GM12878 (cell line): ENCODE measurements at regions not wholly inside any gene's neighbourhood (a gene's known extent, or its start where the extent isn't known, plus 50 kb on each side); places are given as distances from the start of the nearest gene placed in this dataset.

Source experiments
- ATAC-seq: fragments of 200-7000 bp; cut with Tn5 transposase; 3 replicates; pipeline ENCODE4 v1.9.1; 2020; ENCODE audit warnings: mild to moderate bottlenecking, moderate library complexity
- BruUV-seq: library from RNA; stranded (reverse); fragments of 400-500 nt; replicated peaks from 2 replicates; lab custom pipeline; 2021; lab: Mats Ljungman, UMichigan
- CTCF ChIA-PET: fragments of 300-600 bp; sonication (Branson Sonifier 250); formaldehyde crosslinking; extraction: SDS; loops from one replicate; lab custom pipeline; 2021; ENCODE audit warnings: inconsistent platforms; lab: Yijun Ruan, JAX
- POLR2A ChIA-PET: fragments of 350-600 bp; formaldehyde crosslinking; extraction: SDS; loops from one replicate; lab custom pipeline; 2021; ENCODE audit warnings: inconsistent platforms; lab: Charles Lee
- RAD21 ChIA-PET: fragments of 300-600 bp; sonication (Branson Sonifier 250); formaldehyde crosslinking; loops from one replicate; lab custom pipeline; 2023; ENCODE audit warnings: antibody characterized with exemption; ENCODE audit not compliant: unreplicated experiment; lab: Charles Lee
- SMC1A ChIA-PET: fragments of 300-600 bp; sonication (Branson Sonifier 250); formaldehyde crosslinking; loops from one replicate; lab custom pipeline; 2023; ENCODE audit not compliant: unreplicated experiment, uncharacterized antibody; lab: Charles Lee
- DNase-seq: peaks from one replicate; pipeline ENCODE4 v3.0.0-alpha.2; 2011; ENCODE audit warnings: low read depth, low spot score
- FAIRE-seq: peaks from 3 replicates; lab custom pipeline; 2011; peaks lifted over from hg19 to GRCh38; lab: Jason Lieb, UNC
- H2AFZ ChIP-seq: 2 replicates; pipeline ENCODE4 v1.6.0; 2011; ENCODE audit warnings: low read depth, low read length, control low read depth; ENCODE audit not compliant: control insufficient read depth
- H3K27ac ChIP-seq: 2 replicates; pipeline ENCODE4 v1.5.1; 2011; ENCODE audit warnings: control low read depth; ENCODE audit not compliant: control insufficient read depth, insufficient read depth
- H3K27me3 ChIP-seq, 2 experiments: replicated peaks in 1 of 2; 2 replicates each; pipeline versions ENCODE4 v1.6.0 to v1.6.1; 2011; ENCODE audit warnings: low read length in 1 of 2; ENCODE audit not compliant: control insufficient read depth in 2 of 2, insufficient read depth in 2 of 2
- H3K36me3 ChIP-seq, 2 experiments: 2 replicates each; pipeline ENCODE4 v1.5.1; 2011; ENCODE audit warnings: low read length in 1 of 2; ENCODE audit not compliant: control insufficient read depth in 2 of 2, insufficient read depth in 2 of 2
- H3K4me1 ChIP-seq: 2 replicates; pipeline ENCODE4 v1.6.1; 2011; ENCODE audit warnings: mild to moderate bottlenecking, low read length, moderate library complexity, mixed read lengths; ENCODE audit not compliant: control insufficient read depth, insufficient read depth
- H3K4me2 ChIP-seq: 2 replicates; pipeline ENCODE4 v1.6.0; 2011; ENCODE audit warnings: control low read depth; ENCODE audit not compliant: control insufficient read depth, insufficient read depth
- H3K4me3 ChIP-seq: fragments of 200-600 bp; sonication (generic); 2 replicates; pipeline ENCODE4 v1.5.1; 2016
- H3K79me2 ChIP-seq: 2 replicates; pipeline ENCODE4 v1.6.0; 2011; ENCODE audit warnings: low read length; ENCODE audit not compliant: control insufficient read depth, insufficient read depth
- H3K9ac ChIP-seq: 2 replicates; pipeline ENCODE4 v1.8.0; 2011; ENCODE audit warnings: low read length, control low read depth, mixed read lengths; ENCODE audit not compliant: control insufficient read depth, insufficient read depth
- H3K9me3 ChIP-seq: replicated peaks from 3 replicates; pipeline ENCODE4 v1.5.1; 2011; ENCODE audit warnings: mild to moderate bottlenecking, low read length; ENCODE audit not compliant: control insufficient read depth, insufficient read depth
- H4K20me1 ChIP-seq: 2 replicates; pipeline ENCODE4 v1.6.0; 2011; ENCODE audit not compliant: control insufficient read depth, insufficient read depth
- CBX3 ChIP-seq: fragments of 200-600 bp; sonication (generic); IDR thresholded peaks from 2 replicates; pipeline ENCODE4 v1.6.1; 2016; ENCODE audit warnings: low read depth, borderline replicate concordance
- CREB1 ChIP-seq: IDR thresholded peaks from 2 replicates; pipeline ENCODE4 v1.6.1; 2012; ENCODE audit warnings: low read depth, mild to moderate bottlenecking, inconsistent platforms
- E2F4 ChIP-seq: IDR thresholded peaks from 2 replicates; pipeline ENCODE4 v1.6.1; 2012; ENCODE audit warnings: low read depth, low read length, improper control_type of control experiment
- FOXM1 ChIP-seq: IDR thresholded peaks from 2 replicates; pipeline ENCODE4 v1.6.1; 2012; ENCODE audit warnings: low read depth, mild to moderate bottlenecking, inconsistent platforms, low read length, moderate library complexity
- GATAD2B ChIP-seq: fragments of 450-650 bp; conservative IDR thresholded peaks from 2 replicates; pipeline ENCODE4 v1.6.1; 2017; ENCODE audit warnings: low read depth, mild to moderate bottlenecking, moderate library complexity
- IKZF2 ChIP-seq, 2 experiments: fragments of 450-650 bp; IDR thresholded peaks; 2 replicates each; pipeline ENCODE4 v1.6.1; 2017; ENCODE audit warnings: mild to moderate bottlenecking in 2 of 2, moderate library complexity in 2 of 2
- KDM1A ChIP-seq: fragments of 200-600 bp; sonication (generic); IDR thresholded peaks from 2 replicates; pipeline ENCODE4 v1.6.1; 2016; ENCODE audit warnings: borderline replicate concordance
- LARP7 ChIP-seq: fragments of 450-650 bp; IDR thresholded peaks from 2 replicates; pipeline ENCODE4 v1.6.1; 2017; ENCODE audit warnings: mild to moderate bottlenecking
- MAX ChIP-seq: IDR thresholded peaks from 2 replicates; pipeline ENCODE4 v1.6.1; 2012; ENCODE audit warnings: low read depth, low read length, improper control_type of control experiment
- POLR2AphosphoS5 ChIP-seq: IDR thresholded peaks from 2 replicates; pipeline ENCODE4 v1.6.1; 2011; ENCODE audit warnings: mild to moderate bottlenecking, low read length, inconsistent platforms
- RFX5 ChIP-seq: IDR thresholded peaks from 2 replicates; pipeline ENCODE4 v1.6.1; 2011; ENCODE audit warnings: low read depth, low read length, improper control_type of control experiment
- SMARCA5 ChIP-seq: fragments of 450-650 bp; IDR thresholded peaks from 2 replicates; pipeline ENCODE4 v1.6.1; 2017; ENCODE audit warnings: mild to moderate bottlenecking
- SREBF2 ChIP-seq: IDR thresholded peaks from 2 replicates; pipeline ENCODE4 v1.6.1; 2012; ENCODE audit warnings: mild to moderate bottlenecking, low read length
- STAT1 ChIP-seq: fragments of 450-650 bp; conservative IDR thresholded peaks from 2 replicates; pipeline ENCODE4 v1.6.1; 2014; ENCODE audit warnings: antibody characterized with exemption, mild to moderate bottlenecking
- STAT3 ChIP-seq: IDR thresholded peaks from 2 replicates; pipeline ENCODE4 v1.6.1; 2011; ENCODE audit warnings: low read depth, low read length, improper control_type of control experiment
- TCF3 ChIP-seq: IDR thresholded peaks from 2 replicates; pipeline ENCODE4 v1.6.1; 2012; ENCODE audit warnings: low read depth, mild to moderate bottlenecking, low read length, borderline replicate concordance; ENCODE audit not compliant: insufficient read depth
- WRNIP1 ChIP-seq: IDR thresholded peaks from 2 replicates; pipeline ENCODE4 v1.6.1; 2011; ENCODE audit warnings: low read depth, low read length, improper control_type of control experiment, borderline replicate concordance
- in situ Hi-C: fragments of 300-500 bp; cut with MboI; formaldehyde crosslinking; loops from 9 replicates; pipeline ENCODE4 v1.14.3; 2018; ENCODE audit warnings: mixed read lengths
- intact Hi-C: fragments of 100-400 bp; cut with micrococcal nuclease; formaldehyde crosslinking; loops from one replicate; pipeline ENCODE4 v1.14.2; 2022; ENCODE audit not compliant: unreplicated experiment
- TF ChIP-seq, protein P1 (sequence below): fragments of 150-350 bp; IDR thresholded peaks from 2 replicates; pipeline ENCODE4 v1.6.1; 2014; ENCODE audit warnings: mild to moderate bottlenecking, low read depth, low read length
- TF ChIP-seq, protein P2 (sequence below): fragments of 450-650 bp; IDR thresholded peaks from 2 replicates; pipeline ENCODE4 v1.6.1; 2016; ENCODE audit warnings: mild to moderate bottlenecking, moderate library complexity, borderline replicate concordance

- no peak for TF ChIP-seq STAT3
- no peak for TF ChIP-seq SMARCA5
- TF ChIP-seq, protein P1, sequence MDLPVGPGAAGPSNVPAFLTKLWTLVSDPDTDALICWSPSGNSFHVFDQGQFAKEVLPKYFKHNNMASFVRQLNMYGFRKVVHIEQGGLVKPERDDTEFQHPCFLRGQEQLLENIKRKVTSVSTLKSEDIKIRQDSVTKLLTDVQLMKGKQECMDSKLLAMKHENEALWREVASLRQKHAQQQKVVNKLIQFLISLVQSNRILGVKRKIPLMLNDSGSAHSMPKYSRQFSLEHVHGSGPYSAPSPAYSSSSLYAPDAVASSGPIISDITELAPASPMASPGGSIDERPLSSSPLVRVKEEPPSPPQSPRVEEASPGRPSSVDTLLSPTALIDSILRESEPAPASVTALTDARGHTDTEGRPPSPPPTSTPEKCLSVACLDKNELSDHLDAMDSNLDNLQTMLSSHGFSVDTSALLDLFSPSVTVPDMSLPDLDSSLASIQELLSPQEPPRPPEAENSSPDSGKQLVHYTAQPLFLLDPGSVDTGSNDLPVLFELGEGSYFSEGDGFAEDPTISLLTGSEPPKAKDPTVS = no peak
- TF ChIP-seq IKZF2 (IDR thresholded peaks at IDR 0.05) = no peak
- TF ChIP-seq SREBF2 = no peak
- no peak for TF ChIP-seq GATAD2B
- TF ChIP-seq STAT1 = no peak
- no peak for TF ChIP-seq WRNIP1
- no peak for TF ChIP-seq TCF3
Observed at GRCh38 chr5:153899746-153900145, 139.0 kb downstream of the FAM114A2 start (continued).

- ChIA-PET POLR2A (interaction anchor here (1.1 kb wide), 1 partner anchor 27 kb away, joined by 3 read pairs; no protein-coding TSS in a partner anchor), SMC1A (no interaction called here), CTCF (no interaction called here), RAD21 (no interaction called here)
- Histone ChIP-seq H3K4me1 (0 out of 2 replicates have a peak, but pooled peaks cover 3% of the 10 kb centered on the region), H3K9ac (no peak overlapping the region), H2AFZ (no peak overlapping the region), H3K79me2 (no peaks in the 10 kb centered on the region), H3K27me3 (no peaks in the 10 kb centered on the region), H3K4me2 (no peak overlapping the region), H3K4me3 (no peak overlapping the region), H4K20me1 (no peaks in the 10 kb centered on the region), H3K36me3 (no peaks in the 10 kb centered on the region), H3K9me3 (no peaks in the 10 kb centered on the region), H3K27ac (no peak overlapping the region)
- FAIRE-seq (peak; percentile 90), DNase-seq (peak; percentile 63), ATAC-seq (peak; percentile 98)
- intact Hi-C loops (no loop called here), in situ Hi-C loops (no loop called here)
- BruUV-seq = no TSS peak
- TF ChIP-seq RFX5 (no peak), CBX3 (no peak), POLR2AphosphoS5 (no peak), LARP7 (no peak), IKZF2 (IDR thresholded peaks at IDR 0.05) (peak; percentile 95 to 96), FOXM1 (no peak), E2F4 (no peak), MAX (no peak), KDM1A (no peak), CREB1 (no peak)
- TF ChIP-seq, protein P2, sequence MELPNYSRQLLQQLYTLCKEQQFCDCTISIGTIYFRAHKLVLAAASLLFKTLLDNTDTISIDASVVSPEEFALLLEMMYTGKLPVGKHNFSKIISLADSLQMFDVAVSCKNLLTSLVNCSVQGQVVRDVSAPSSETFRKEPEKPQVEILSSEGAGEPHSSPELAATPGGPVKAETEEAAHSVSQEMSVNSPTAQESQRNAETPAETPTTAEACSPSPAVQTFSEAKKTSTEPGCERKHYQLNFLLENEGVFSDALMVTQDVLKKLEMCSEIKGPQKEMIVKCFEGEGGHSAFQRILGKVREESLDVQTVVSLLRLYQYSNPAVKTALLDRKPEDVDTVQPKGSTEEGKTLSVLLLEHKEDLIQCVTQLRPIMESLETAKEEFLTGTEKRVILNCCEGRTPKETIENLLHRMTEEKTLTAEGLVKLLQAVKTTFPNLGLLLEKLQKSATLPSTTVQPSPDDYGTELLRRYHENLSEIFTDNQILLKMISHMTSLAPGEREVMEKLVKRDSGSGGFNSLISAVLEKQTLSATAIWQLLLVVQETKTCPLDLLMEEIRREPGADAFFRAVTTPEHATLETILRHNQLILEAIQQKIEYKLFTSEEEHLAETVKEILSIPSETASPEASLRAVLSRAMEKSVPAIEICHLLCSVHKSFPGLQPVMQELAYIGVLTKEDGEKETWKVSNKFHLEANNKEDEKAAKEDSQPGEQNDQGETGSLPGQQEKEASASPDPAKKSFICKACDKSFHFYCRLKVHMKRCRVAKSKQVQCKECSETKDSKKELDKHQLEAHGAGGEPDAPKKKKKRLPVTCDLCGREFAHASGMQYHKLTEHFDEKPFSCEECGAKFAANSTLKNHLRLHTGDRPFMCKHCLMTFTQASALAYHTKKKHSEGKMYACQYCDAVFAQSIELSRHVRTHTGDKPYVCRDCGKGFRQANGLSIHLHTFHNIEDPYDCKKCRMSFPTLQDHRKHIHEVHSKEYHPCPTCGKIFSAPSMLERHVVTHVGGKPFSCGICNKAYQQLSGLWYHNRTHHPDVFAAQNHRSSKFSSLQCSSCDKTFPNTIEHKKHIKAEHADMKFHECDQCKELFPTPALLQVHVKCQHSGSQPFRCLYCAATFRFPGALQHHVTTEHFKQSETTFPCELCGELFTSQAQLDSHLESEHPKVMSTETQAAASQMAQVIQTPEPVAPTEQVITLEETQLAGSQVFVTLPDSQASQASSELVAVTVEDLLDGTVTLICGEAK = no peak
Observed at GRCh38 chr5:153896701-153897100, 142.0 kb downstream of the FAM114A2 start.
